Transverse colon (tissue), 4 donors: ENCODE measurements at regions not wholly inside any gene's neighbourhood (a gene's known extent, or its start where the extent isn't known, plus 50 kb on each side); places are given as distances from the start of the nearest gene placed in this dataset.

Source experiments
- POLR2A ChIP-seq: fragments of 450-650 bp; IDR thresholded peaks from one replicate; pipeline ENCODE4 v1.6.1; 2016; ENCODE audit warnings: antibody characterized with exemption, mild to moderate bottlenecking, moderate library complexity
- POLR2AphosphoS5 ChIP-seq, 3 donors: sonication (generic); formaldehyde crosslinking; IDR thresholded peaks; one replicate each; pipeline ENCODE4 v1.6.1; 2016; ENCODE audit warnings: antibody characterized with exemption in 3 of 3
- TF ChIP-seq, protein P1 (sequence below), 5 experiments: fragments of 200-600 bp in 3 of 5; fragments of 450-650 bp in 2 of 5; sonication (generic) in 3 of 5; IDR thresholded peaks; 1 replicate in 2 of 5; 2 replicates in 3 of 5; pipeline ENCODE4 v1.5.1; 2016 to 2017; ENCODE audit warnings: antibody characterized with exemption in 5 of 5, inconsistent platforms in 3 of 5, mild to moderate bottlenecking in 2 of 5, moderate library complexity in 1 of 5

DNA sequence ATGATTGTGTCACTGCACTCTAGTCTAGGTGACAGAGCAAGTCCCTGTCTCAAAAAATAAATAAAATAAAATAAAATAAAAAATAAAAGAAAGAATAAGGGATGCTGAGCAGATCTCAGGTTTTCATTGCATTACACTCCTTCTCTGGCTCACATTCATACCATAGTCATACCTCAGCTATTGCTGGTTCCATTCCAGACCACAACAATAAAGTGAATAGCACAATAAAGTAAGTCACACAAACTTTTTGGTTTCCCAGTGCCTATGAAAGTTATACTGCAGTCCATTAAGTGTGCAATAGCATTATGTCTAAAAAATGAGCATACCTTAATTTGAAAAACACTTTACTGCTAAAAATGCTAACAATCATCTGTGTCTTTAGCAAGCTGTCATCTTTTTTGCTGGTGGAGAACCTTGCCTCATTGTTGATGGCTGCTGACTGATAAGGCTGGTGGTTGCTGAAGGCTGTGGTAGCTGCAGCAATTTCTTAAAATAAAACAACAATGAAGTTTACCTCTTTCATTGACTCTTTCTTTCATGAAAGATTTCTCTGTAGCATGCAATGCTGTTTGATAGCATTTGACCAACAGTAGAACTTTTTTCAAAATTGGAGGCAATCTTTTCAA is 415.7 kb downstream of the ZNF608 start:
- TF ChIP-seq, protein P1, sequence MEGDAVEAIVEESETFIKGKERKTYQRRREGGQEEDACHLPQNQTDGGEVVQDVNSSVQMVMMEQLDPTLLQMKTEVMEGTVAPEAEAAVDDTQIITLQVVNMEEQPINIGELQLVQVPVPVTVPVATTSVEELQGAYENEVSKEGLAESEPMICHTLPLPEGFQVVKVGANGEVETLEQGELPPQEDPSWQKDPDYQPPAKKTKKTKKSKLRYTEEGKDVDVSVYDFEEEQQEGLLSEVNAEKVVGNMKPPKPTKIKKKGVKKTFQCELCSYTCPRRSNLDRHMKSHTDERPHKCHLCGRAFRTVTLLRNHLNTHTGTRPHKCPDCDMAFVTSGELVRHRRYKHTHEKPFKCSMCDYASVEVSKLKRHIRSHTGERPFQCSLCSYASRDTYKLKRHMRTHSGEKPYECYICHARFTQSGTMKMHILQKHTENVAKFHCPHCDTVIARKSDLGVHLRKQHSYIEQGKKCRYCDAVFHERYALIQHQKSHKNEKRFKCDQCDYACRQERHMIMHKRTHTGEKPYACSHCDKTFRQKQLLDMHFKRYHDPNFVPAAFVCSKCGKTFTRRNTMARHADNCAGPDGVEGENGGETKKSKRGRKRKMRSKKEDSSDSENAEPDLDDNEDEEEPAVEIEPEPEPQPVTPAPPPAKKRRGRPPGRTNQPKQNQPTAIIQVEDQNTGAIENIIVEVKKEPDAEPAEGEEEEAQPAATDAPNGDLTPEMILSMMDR (IDR thresholded peaks at IDR 0.05) = no peak
- no peak for TF ChIP-seq POLR2AphosphoS5 (IDR thresholded peaks at IDR 0.05)
- no peak for TF ChIP-seq POLR2A
